H1 (cell line): ENCODE measurements at regions not wholly inside any gene's neighbourhood (a gene's known extent, or its start where the extent isn't known, plus 50 kb on each side); places are given as distances from the start of the nearest gene placed in this dataset.

Source experiments
- CTBP2 ChIP-seq: IDR thresholded peaks from 2 replicates; pipeline ENCODE4 v1.7.0; 2011; ENCODE audit warnings: borderline replicate concordance, mild to moderate bottlenecking, moderate library complexity, mixed read lengths, low read length; ENCODE audit not compliant: insufficient read depth, insufficient read length
- GTF2F1 ChIP-seq: IDR thresholded peaks from 2 replicates; pipeline ENCODE4 v1.6.1; 2012; ENCODE audit warnings: low read depth, low read length, improper control_type of control experiment, borderline replicate concordance
- POLR2A ChIP-seq, 2 experiments: IDR thresholded peaks; 1 replicate in 1 of 2; 2 replicates in 1 of 2; pipeline ENCODE4 v1.6.1; 2011; ENCODE audit warnings: low read depth in 2 of 2, low read length in 2 of 2, mild to moderate bottlenecking in 2 of 2; ENCODE audit errors: control extremely low read depth in 1 of 2
- RXRA ChIP-seq: IDR thresholded peaks from 2 replicates; pipeline ENCODE4 v1.6.1; 2011; ENCODE audit warnings: low read depth, mild to moderate bottlenecking, low read length, moderate library complexity; ENCODE audit not compliant: insufficient read depth
- SIX5 ChIP-seq: IDR thresholded peaks from 2 replicates; pipeline ENCODE4 v1.6.1; 2011; ENCODE audit warnings: mild to moderate bottlenecking, low read depth, low read length

- TF ChIP-seq CTBP2 (no peak), SIX5 (no peak), POLR2A (IDR thresholded peaks at IDR 0.05; ENCODE audit: control extremely low read depth in 1 of 2, low read depth in 2 of 2, low read length in 2 of 2) (no peak), GTF2F1 (no peak), RXRA (no peak)
Measured at GRCh38 chrX:46325312-46325877, 219.8 kb downstream of the ZNF674 start (continued).
